WI38 (cell line): ENCODE measurements at regions not wholly inside any gene's neighbourhood (a gene's known extent, or its start where the extent isn't known, plus 50 kb on each side); places are given as distances from the start of the nearest gene placed in this dataset.

ENCODE experiments used
- H3K4me3 ChIP-seq: 2 replicates; pipeline ENCODE4 v1.5.1; 2011; ENCODE audit warnings: low read depth, mild to moderate bottlenecking, control low read depth, low read length
- TF ChIP-seq, protein P1 (sequence below): IDR thresholded peaks from 2 replicates; pipeline ENCODE4 v1.5.1; 2012; ENCODE audit warnings: low read depth, mild to moderate bottlenecking, control low read depth, low read length

DNA sequence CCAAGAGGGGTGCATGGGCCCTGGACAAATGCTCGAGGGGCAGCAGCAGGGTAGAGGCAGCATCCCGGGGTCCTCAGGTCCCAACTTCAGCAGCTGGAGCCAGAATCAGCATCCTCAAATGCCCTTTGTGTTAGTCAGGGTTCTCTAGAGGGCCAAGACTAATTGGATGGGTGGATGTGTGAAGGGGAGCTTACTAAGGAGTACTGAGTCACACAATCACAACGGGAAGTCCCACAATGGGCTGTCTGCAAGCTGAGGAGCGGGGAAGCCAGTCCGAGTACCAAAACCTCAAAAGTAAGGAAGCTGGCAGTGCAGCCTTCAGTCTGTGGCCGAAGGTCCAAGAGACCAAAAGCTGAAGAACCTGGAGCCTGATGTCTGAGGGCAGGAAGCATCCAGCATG lies 162.9 kb upstream of the TCERG1L start:
- TF ChIP-seq, protein P1, sequence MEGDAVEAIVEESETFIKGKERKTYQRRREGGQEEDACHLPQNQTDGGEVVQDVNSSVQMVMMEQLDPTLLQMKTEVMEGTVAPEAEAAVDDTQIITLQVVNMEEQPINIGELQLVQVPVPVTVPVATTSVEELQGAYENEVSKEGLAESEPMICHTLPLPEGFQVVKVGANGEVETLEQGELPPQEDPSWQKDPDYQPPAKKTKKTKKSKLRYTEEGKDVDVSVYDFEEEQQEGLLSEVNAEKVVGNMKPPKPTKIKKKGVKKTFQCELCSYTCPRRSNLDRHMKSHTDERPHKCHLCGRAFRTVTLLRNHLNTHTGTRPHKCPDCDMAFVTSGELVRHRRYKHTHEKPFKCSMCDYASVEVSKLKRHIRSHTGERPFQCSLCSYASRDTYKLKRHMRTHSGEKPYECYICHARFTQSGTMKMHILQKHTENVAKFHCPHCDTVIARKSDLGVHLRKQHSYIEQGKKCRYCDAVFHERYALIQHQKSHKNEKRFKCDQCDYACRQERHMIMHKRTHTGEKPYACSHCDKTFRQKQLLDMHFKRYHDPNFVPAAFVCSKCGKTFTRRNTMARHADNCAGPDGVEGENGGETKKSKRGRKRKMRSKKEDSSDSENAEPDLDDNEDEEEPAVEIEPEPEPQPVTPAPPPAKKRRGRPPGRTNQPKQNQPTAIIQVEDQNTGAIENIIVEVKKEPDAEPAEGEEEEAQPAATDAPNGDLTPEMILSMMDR = no peak
- no peak overlapping the region for H3K4me3 ChIP-seq

GRCh38 chr10:131475043-131475442 lies 163.5 kb upstream of the TCERG1L start:
- no peak overlapping the region for H3K4me3 ChIP-seq
- TF ChIP-seq, protein P1 = no peak

DNA sequence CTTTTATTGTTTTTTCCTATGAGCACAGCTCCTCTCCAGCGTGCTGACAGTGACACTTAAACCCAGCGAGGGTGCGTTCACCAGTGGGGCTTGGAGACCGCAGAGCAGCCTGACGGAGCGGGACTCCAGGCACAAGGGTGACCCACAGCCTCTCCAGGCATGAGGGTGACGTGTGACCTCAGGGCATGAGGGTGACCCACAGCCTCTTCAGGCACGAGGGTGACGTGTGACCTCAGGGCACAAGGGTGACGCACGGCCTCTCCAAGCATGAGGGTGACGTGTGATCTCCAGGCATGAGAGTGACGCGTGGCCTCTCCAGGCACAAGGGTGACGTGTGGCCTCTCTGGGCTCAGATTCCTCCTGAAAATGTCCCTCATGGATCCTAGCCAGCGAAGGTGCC lies 164.3 kb upstream of the TCERG1L start:
- TF ChIP-seq, protein P1 = no peak
- no peak overlapping the region for H3K4me3 ChIP-seq

DNA sequence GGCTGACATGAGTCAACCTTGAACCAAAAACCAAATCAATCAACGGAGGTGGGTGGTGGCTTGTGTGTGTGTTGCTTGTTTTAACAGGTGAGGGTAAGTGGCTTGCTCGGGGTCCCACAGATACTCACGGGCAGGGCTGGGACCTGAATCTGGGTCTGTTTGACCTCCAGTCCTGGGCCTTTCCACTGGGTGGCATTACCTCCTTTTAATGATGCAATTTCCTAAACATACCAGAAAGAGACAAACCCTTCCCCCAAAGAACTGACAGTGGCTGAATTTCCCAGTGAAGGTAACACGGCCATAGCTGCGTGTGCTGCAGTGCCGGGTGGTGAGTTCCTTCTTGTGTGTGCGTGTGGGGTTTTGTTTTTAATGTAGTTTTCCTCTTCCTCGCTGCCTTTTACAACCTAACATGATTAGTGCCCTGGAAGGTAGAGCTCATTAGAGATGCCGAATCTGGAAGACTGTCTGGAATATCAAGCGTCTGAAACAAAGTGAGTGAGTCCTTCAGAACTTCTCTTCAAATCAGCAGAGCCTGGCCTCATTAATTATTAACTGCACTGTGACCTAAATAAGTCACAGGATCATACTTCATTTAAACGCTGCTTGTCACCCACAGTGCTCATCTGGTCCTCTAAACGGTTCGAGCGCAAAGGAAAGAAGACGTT lies 166.1 kb upstream of the TCERG1L start:
- TF ChIP-seq, protein P1 = no peak

DNA sequence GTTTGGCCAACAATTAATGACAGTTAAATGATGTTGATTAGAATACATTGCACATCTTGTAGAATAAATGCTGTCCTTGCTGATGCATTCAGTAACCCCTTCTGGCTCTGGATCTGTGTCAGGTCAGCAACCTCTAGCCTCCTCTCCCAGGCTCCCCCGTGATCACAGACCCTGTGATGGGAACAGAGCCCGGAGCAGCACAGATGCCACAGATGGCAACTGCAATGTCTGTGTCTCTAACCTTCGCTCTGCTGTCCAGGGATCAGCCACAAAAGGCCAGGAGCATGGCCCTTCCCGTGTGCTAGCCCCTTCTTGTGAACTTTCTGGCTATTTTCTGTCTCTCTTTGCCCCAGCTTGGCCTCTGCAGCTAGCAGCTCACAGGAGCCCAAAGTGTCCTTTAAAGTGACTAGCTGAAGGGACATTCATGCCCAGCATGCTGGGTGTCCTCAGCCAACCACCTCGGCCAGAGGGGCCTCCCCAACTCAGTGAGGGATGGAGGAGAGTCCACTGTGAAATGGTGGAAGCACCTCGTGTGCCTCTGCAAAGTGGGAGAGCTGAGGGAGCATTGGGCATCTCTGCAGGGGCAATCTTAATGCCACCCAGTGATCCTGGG lies 167.0 kb upstream of the TCERG1L start:
- TF ChIP-seq, protein P1 = no peak

More for the DNA sequence above, 166.1 kb upstream of the TCERG1L start:
- no peak overlapping the region for H3K4me3 ChIP-seq

GRCh38 chr10:131480066-131480465 lies 168.5 kb upstream of the TCERG1L start:
- TF ChIP-seq, protein P1 = no peak
- H3K4me3 ChIP-seq = no peak overlapping the region

More for the DNA sequence above, 167.0 kb upstream of the TCERG1L start:
- no peak overlapping the region for H3K4me3 ChIP-seq

DNA sequence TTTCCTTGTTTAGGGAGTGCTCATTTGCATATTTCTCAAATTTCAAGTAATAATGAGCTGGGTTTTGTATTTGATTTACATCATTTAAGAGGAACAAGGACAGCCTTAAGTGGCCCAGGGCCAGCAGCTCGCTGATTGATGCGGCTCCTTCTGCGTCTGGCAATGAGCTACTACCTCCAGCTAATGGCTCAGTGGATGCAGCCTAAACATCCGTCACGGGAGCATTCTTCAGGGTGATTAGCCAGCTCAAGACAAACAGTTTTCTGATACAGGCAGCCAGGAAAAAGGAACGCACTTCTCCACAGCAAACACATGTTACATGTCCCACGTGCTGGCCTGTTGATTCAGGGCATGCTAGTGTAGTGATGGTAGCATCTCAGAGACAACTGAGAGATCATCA lies 169.3 kb upstream of the TCERG1L start:
- TF ChIP-seq, protein P1 = no peak
- no peak overlapping the region for H3K4me3 ChIP-seq
